Stomach (tissue), 4 donors: ENCODE measurements at regions not wholly inside any gene's neighbourhood (a gene's known extent, or its start where the extent isn't known, plus 50 kb on each side); places are given as distances from the start of the nearest gene placed in this dataset.

Source experiments
- CTCF ChIP-seq, 7 experiments: fragments of 450-650 bp in 4 of 7; fragments of 200-600 bp in 3 of 7; sonication (generic) in 3 of 7; IDR thresholded peaks; one replicate each; pipeline ENCODE4 v1.5.1; 2016 to 2019; ENCODE audit warnings: antibody characterized with exemption in 7 of 7, control low read depth in 2 of 7, mild to moderate bottlenecking in 1 of 7
- POLR2A ChIP-seq, 4 donors: fragments of 450-650 bp; IDR thresholded peaks; one replicate each; pipeline ENCODE4 v1.6.1; 2016; ENCODE audit warnings: antibody characterized with exemption in 4 of 4, control low read depth in 2 of 4, mild to moderate bottlenecking in 1 of 4, moderate library complexity in 1 of 4

GRCh38 chr7:31410265-31410664, 69.7 kb upstream of the NEUROD6 start:
- TF ChIP-seq CTCF (IDR thresholded peaks at IDR 0.05) (no peak), POLR2A (IDR thresholded peaks at IDR 0.05) (no peak)
